Activated naive CD8-positive, alpha-beta T cell treated with anti-CD3 and anti-CD28 coated beads, Interleukin-2, amount 10 ng/mL, durations not matched to agents 7 days and 5 days (primary cell): ENCODE measurements at regions not wholly inside any gene's neighbourhood (a gene's known extent, or its start where the extent isn't known, plus 50 kb on each side); places are given as distances from the start of the nearest gene placed in this dataset.
"Not testable (repeated sequence)": the region's sequence is repeated elsewhere in the genome, so short reads cannot be mapped to it uniquely, and the experiment has no call there.

ENCODE experiments used
- ATAC-seq: fragments of 150-1000 bp; cut with Tn5 transposase; one replicate; pipeline ENCODE4 v1.10.0; 2021; ENCODE audit warnings: low read depth, moderate library complexity
- POLR2A ChIA-PET: fragments of 350-600 bp; sonication (Branson Sonifier 250); formaldehyde crosslinking; loops from one replicate; lab custom pipeline; 2021; ENCODE audit warnings: antibody characterized with exemption; lab: Charles Lee
- DNase-seq: peaks from one replicate; pipeline ENCODE4 v3.0.0; 2021
- H3K27ac Mint-ChIP-seq: one replicate; pipeline ENCODE4 v1.8.0; 2022; ENCODE audit warnings: mild to moderate bottlenecking, mixed read lengths
- H3K27me3 Mint-ChIP-seq: one replicate; pipeline ENCODE4 v1.8.0; 2022; ENCODE audit warnings: mild to moderate bottlenecking, moderate library complexity, mixed read lengths
- H3K36me3 Mint-ChIP-seq: one replicate; pipeline ENCODE4 v1.8.0; 2021; ENCODE audit warnings: mild to moderate bottlenecking, mixed read lengths
- H3K4me1 Mint-ChIP-seq: one replicate; pipeline ENCODE4 v1.8.0; 2021; ENCODE audit warnings: mixed read lengths
- H3K4me3 Mint-ChIP-seq: one replicate; pipeline ENCODE4 v1.8.0; 2022; ENCODE audit warnings: mild to moderate bottlenecking, moderate library complexity, mixed read lengths
- H3K9me3 Mint-ChIP-seq: one replicate; pipeline ENCODE4 v1.8.0; 2021; ENCODE audit warnings: mixed read lengths

GRCh38 chrX:44785652-44786051 lies 58.2 kb upstream of the DUSP21 start:
- Mint-ChIP-seq H3K4me3 (no peak overlapping the region), H3K9me3 (no peaks in the 10 kb centered on the region), H3K27me3 (no peaks in the 10 kb centered on the region), H3K36me3 (no peaks in the 10 kb centered on the region), H3K27ac (no peak overlapping the region), H3K4me1 (no peaks in the 10 kb centered on the region)
- POLR2A ChIA-PET = no interaction called here
- no peak for ATAC-seq
- DNase-seq = no peak

DNA sequence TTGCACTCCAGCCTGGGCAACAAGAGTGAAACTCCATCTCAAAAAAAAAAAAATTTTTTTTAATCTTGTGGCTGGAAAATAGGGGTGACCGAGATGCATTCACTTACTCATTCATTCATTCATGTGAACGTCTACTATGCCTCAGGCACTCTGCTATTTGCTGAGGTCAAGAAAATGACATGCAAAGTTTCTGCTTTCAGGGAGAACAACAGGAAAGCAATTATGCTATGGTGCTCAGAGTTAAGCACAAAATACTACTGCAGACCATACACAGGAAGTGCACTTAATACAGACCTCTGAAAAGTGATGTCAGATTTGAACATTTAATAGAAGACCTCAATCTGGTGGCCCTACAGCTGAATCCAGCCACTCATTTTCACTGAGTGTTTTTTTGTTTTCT lies 59.6 kb upstream of the DUSP21 start:
- ATAC-seq (no peak), DNase-seq (no peak)
- Mint-ChIP-seq H3K27me3 (no peaks in the 10 kb centered on the region), H3K4me3 (no peak overlapping the region), H3K36me3 (no peaks in the 10 kb centered on the region), H3K9me3 (no peaks in the 10 kb centered on the region), H3K27ac (no peak overlapping the region), H3K4me1 (no peaks in the 10 kb centered on the region)
- POLR2A ChIA-PET = no interaction called here

GRCh38 chrX:44778254-44778653 lies 65.6 kb upstream of the DUSP21 start:
- Mint-ChIP-seq H3K36me3 (no peaks in the 10 kb centered on the region), H3K27ac (no peak overlapping the region), H3K9me3 (peaks cover 2% of the 10 kb centered on the region), H3K4me1 (no peaks in the 10 kb centered on the region), H3K4me3 (no peak overlapping the region), H3K27me3 (no peaks in the 10 kb centered on the region)
- POLR2A ChIA-PET = no interaction called here
- no peak for ATAC-seq
- DNase-seq = no peak

- POLR2A ChIA-PET = no interaction called here
- ATAC-seq (no peak), DNase-seq (no peak)
- Mint-ChIP-seq H3K27ac (no peak overlapping the region), H3K4me1 (no peaks in the 10 kb centered on the region), H3K27me3 (no peaks in the 10 kb centered on the region), H3K9me3 (peaks cover 2% of the 10 kb centered on the region), H3K36me3 (no peaks in the 10 kb centered on the region), H3K4me3 (no peak overlapping the region)
Measured at GRCh38 chrX:44775726-44776125, 68.1 kb upstream of the DUSP21 start.

GRCh38 chrX:44774066-44774465 lies 69.8 kb upstream of the DUSP21 start:
- H3K9me3 Mint-ChIP-seq, DNase-seq, H3K36me3 Mint-ChIP-seq, H3K27me3 Mint-ChIP-seq, H3K4me1 Mint-ChIP-seq, H3K27ac Mint-ChIP-seq, ATAC-seq, H3K4me3 Mint-ChIP-seq, POLR2A ChIA-PET: not testable (repeated sequence)

DNA sequence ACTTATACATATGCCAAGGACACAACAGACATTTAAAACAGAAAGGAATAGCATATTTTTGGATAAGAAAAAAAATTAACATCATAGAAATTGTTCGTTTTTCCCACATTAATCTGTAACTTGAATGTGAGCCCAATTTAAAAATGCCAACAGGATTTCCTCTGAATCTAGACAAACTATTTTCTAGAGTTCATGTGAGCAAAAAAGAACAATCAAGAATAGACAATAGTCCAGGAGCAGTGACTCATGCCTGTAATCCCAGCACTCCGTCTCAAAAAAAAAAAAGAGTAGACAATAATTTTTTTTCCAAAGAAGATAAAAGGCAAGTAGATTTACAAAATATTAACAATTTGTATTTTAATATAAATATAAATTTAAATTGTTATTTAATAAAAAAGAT lies 73.7 kb upstream of the DUSP21 start:
- Mint-ChIP-seq H3K36me3 (no peaks in the 10 kb centered on the region), H3K4me1 (no peaks in the 10 kb centered on the region), H3K27ac (no peak overlapping the region), H3K9me3 (no peaks in the 10 kb centered on the region), H3K27me3 (no peaks in the 10 kb centered on the region), H3K4me3 (no peak overlapping the region)
- DNase-seq (no peak), ATAC-seq (no peak)
- POLR2A ChIA-PET = no interaction called here

DNA sequence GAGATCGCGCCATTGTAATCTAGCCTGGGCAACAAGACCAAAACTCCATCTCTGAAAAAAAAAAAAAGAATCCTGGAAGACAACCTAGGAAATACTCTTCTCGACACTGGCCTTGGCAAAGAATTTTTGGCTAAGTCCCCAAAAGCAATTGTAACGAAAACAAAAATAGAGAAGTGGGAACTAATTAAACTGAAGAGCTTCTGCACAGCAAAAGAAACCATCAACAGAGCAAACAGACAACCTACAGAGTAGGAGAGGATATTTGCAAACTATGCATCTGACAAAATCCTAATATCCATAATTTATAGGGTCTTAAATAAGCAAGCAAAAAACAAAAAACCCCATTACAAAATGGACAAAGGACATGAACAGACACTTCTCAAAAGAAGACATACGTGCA lies 76.5 kb upstream of the DUSP21 start:
- no peak overlapping the region for H3K27ac Mint-ChIP-seq
- ATAC-seq (no peak), DNase-seq (no peak)
- H3K4me1 Mint-ChIP-seq = no peaks in the 10 kb centered on the region
- H3K27me3 Mint-ChIP-seq = no peaks in the 10 kb centered on the region
- H3K36me3 Mint-ChIP-seq = no peaks in the 10 kb centered on the region
- POLR2A ChIA-PET = no interaction called here
- H3K4me3 Mint-ChIP-seq = no peak overlapping the region
- no peaks in the 10 kb centered on the region for H3K9me3 Mint-ChIP-seq

- Mint-ChIP-seq H3K27me3 (no peaks in the 10 kb centered on the region), H3K4me1 (no peaks in the 10 kb centered on the region), H3K36me3 (no peaks in the 10 kb centered on the region), H3K9me3 (no peaks in the 10 kb centered on the region), H3K4me3 (no peak overlapping the region), H3K27ac (no peak overlapping the region)
- DNase-seq (no peak), ATAC-seq (no peak)
- POLR2A ChIA-PET = no interaction called here
Measured at GRCh38 chrX:44765556-44765955, 78.3 kb upstream of the DUSP21 start.

DNA sequence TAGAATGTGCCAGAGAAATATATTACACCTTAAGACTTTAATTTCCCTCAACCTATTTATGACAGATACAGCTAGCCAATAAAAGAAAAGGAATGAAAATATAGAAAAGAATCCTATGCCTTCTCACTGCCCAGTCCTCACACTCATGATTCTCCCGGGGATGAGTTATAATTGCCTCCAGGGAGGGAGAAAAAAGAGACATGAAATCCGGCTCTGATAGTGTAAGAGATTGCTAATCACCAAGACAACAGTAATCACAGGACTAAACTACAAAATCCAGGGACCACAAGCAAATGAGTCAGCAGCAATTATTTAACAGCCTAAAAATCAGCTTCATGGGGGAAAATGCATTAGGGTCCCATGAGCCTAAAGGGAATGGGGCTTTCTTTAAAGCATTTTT lies 95.9 kb upstream of the DUSP21 start:
- DNase-seq (no peak), ATAC-seq (no peak)
- H3K27me3 Mint-ChIP-seq = no peaks in the 10 kb centered on the region
- H3K4me1 Mint-ChIP-seq = peaks cover 2% of the 10 kb centered on the region
- no peak overlapping the region for H3K27ac Mint-ChIP-seq
- H3K9me3 Mint-ChIP-seq = no peaks in the 10 kb centered on the region
- H3K4me3 Mint-ChIP-seq = no peak overlapping the region
- POLR2A ChIA-PET = no interaction called here
- H3K36me3 Mint-ChIP-seq = no peaks in the 10 kb centered on the region

GRCh38 chrX:44747317-44747716 lies 96.5 kb upstream of the DUSP21 start:
- DNase-seq = no peak
- ATAC-seq = no peak
- no peak overlapping the region for H3K4me3 Mint-ChIP-seq
- POLR2A ChIA-PET = no interaction called here
- no peaks in the 10 kb centered on the region for H3K27me3 Mint-ChIP-seq
- no peak overlapping the region for H3K27ac Mint-ChIP-seq
- no peaks in the 10 kb centered on the region for H3K9me3 Mint-ChIP-seq
- H3K36me3 Mint-ChIP-seq = no peaks in the 10 kb centered on the region
- H3K4me1 Mint-ChIP-seq = peaks cover 2% of the 10 kb centered on the region

DNA sequence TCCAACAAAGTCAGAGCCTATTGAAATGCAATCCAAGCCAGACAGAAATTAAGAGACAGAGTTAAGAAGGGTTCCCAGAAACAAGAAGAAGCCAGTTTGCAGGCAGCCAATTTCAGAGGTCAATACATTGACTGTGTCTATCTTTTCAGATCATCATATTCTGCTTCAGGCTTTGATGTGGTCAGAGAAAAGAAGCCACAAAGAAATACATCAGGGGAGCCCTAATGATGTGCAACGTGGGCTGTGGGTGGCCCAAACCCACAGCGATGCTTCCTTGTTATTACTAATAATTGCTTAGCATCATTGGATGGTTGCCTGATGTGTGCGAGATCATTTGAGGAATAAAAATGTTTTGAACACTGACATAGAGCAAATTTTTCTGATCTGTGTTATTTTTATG lies 99.0 kb upstream of the DUSP21 start:
- no peak overlapping the region for H3K4me3 Mint-ChIP-seq
- DNase-seq (no peak), ATAC-seq (no peak)
- H3K9me3 Mint-ChIP-seq = no peaks in the 10 kb centered on the region
- H3K27me3 Mint-ChIP-seq = no peaks in the 10 kb centered on the region
- POLR2A ChIA-PET = no interaction called here
- H3K4me1 Mint-ChIP-seq = peaks cover 2% of the 10 kb centered on the region
- no peaks in the 10 kb centered on the region for H3K36me3 Mint-ChIP-seq
- H3K27ac Mint-ChIP-seq = no peak overlapping the region

DNA sequence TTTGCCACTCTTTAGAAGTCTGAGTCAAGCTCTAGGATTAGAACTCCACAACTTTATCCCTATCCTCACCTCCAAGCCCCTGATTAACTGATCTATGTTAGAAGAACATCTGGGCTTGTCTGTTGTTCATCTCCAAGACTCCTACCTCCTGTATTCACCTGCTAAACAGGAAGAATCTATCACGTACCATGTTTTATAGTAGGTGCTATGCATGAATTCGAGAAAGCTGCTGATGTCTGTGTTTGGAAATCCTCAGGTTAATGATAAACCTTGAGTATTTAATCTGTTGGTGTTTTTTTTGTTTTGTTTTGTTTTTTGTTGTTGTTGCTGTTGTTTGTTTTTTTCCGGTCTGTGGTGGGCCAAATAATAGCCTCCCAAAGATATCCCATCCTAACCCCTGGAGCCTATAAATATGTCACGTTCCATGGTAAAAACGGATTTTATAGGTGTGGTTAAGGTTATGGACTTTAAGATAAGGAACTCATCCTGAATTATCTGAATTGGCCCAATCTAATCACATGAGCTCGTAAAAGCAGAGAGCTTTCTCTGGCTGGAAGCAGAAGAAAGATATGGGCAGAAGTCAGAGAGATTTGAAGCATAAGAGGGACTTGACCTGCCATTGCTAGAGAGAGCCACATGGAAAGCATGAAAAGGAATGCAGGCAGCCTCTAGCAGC lies 101.2 kb upstream of the DUSP21 start:
- Mint-ChIP-seq H3K4me1 (peaks cover 2% of the 10 kb centered on the region), H3K9me3 (no peaks in the 10 kb centered on the region), H3K4me3 (no peak overlapping the region), H3K27ac (no peak overlapping the region), H3K27me3 (no peaks in the 10 kb centered on the region), H3K36me3 (no peaks in the 10 kb centered on the region)
- POLR2A ChIA-PET = no interaction called here
- ATAC-seq (no peak), DNase-seq (no peak)

- DNase-seq, H3K4me3 Mint-ChIP-seq, ATAC-seq, H3K27ac Mint-ChIP-seq, POLR2A ChIA-PET, H3K4me1 Mint-ChIP-seq, H3K9me3 Mint-ChIP-seq, H3K27me3 Mint-ChIP-seq, H3K36me3 Mint-ChIP-seq: not testable (repeated sequence)
Measured at GRCh38 chrX:44741859-44742258, 102.0 kb upstream of the DUSP21 start.

DNA sequence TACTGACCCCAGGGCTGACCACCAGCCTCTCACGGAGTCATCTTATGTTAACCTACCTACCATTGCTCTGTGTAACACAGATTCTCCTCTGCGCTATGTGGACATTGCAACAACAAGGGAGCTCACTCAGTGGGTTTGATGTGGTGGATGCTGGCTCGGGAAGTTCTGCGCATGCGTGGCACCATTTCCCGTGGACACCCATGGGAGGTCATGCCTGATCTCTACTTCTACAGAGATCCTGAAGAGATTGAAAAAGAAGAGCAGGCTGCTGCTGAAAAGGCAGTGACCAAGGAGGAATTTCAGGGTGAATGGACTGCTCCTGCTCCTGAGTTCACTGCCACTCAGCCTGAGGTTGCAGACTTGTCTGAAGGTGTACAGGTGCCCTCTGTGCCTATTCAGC lies 102.4 kb upstream of the DUSP21 start:
- DNase-seq, H3K27me3 Mint-ChIP-seq, POLR2A ChIA-PET, ATAC-seq, H3K4me3 Mint-ChIP-seq, H3K4me1 Mint-ChIP-seq, H3K27ac Mint-ChIP-seq, H3K9me3 Mint-ChIP-seq, H3K36me3 Mint-ChIP-seq: not testable (repeated sequence)

DNA sequence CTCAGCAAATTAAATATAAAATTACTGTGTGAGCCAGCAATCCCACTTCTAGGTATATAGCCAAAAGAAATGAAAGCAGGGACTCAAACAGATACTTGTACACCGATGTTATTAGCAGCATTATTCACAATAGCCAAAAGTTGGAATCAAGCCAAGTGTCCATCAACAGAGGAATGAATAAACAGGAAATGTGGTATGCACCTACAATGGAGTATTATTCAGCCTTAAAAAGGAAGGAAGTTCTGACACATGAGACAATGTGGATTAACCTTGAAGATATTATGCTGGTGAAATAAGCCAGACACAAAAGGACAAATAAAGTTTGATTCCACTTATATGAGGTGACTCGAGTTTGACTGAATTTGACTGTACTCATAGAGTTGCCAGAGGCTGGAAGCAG lies 108.3 kb upstream of the DUSP21 start:
- Mint-ChIP-seq H3K27ac (no peak overlapping the region), H3K27me3 (no peaks in the 10 kb centered on the region), H3K4me1 (no peaks in the 10 kb centered on the region), H3K4me3 (no peak overlapping the region), H3K36me3 (no peaks in the 10 kb centered on the region), H3K9me3 (no peaks in the 10 kb centered on the region)
- DNase-seq (no peak), ATAC-seq (no peak)
- POLR2A ChIA-PET = no interaction called here
